Adipocyte (in vitro differentiated cells): ENCODE measurements at regions not wholly inside any gene's neighbourhood (a gene's known extent, or its start where the extent isn't known, plus 50 kb on each side); places are given as distances from the start of the nearest gene placed in this dataset.

Experiments
- DNase-seq: peaks from one replicate; pipeline ENCODE4 v3.0.0-alpha.2; 2015; ENCODE audit warnings: low read depth
- H3K27me3 ChIP-seq: replicated peaks from 2 replicates; pipeline ENCODE4 v1.7.0; 2013; ENCODE audit warnings: mild to moderate bottlenecking, low read length, moderate library complexity; ENCODE audit not compliant: control insufficient read depth, insufficient read depth
- H3K36me3 ChIP-seq: 2 replicates; pipeline ENCODE4 v1.7.0; 2013; ENCODE audit warnings: low read length, mild to moderate bottlenecking, moderate library complexity; ENCODE audit not compliant: control insufficient read depth, insufficient read depth, severe bottlenecking
- H3K4me1 ChIP-seq: 2 replicates; pipeline ENCODE4 v1.7.0; 2013; ENCODE audit warnings: mild to moderate bottlenecking, low read length, moderate library complexity; ENCODE audit not compliant: control insufficient read depth, insufficient read depth
- H3K4me3 ChIP-seq: 2 replicates; pipeline ENCODE4 v1.7.0; 2013; ENCODE audit warnings: mild to moderate bottlenecking, low read length, moderate library complexity
- H3K9ac ChIP-seq: 2 replicates; pipeline ENCODE4 v1.7.0; 2013; ENCODE audit warnings: mild to moderate bottlenecking, low read length, moderate library complexity
- H3K9me3 ChIP-seq: 2 replicates; pipeline ENCODE4 v1.7.0; 2013; ENCODE audit warnings: mild to moderate bottlenecking, low read length, moderate library complexity; ENCODE audit not compliant: control insufficient read depth

- no peaks in the 10 kb centered on the region for H3K36me3 ChIP-seq
- no peak overlapping the region for H3K9ac ChIP-seq
- no peak for DNase-seq
- H3K4me3 ChIP-seq: no peak overlapping the region
- H3K9me3 ChIP-seq: peaks cover 4% of the 10 kb centered on the region
- no peaks in the 10 kb centered on the region for H3K4me1 ChIP-seq
- no peaks in the 10 kb centered on the region for H3K27me3 ChIP-seq
These were observed 99.7 kb upstream of the REG3A start for GRCh38 chr2:79259296-79259695.

DNA sequence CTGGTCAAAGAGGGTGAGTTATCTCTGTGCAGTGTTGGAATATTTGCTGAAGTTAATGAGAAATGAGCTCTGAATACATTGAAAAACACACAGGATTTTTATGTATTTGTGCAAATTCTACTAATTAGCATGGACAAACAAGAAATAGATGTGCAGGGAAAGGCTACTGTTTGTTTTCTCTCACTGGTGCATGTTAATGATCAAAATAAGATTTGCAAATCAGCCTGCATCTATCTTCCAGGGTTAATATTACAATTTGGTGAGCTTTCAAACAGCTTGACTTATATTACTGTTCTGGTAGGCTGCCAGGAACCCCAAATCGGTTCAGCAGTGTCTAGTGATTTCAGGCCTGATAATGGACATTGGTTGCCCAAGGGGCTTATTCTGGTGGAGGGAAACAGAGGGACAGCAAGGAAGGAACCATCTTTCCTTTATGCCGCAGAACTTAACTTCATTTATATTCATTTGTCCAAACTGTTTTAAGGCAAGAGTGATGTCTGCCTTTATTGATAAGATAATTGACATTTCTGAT is 93.8 kb upstream of the REG3A start:
- H3K4me3 ChIP-seq: no peak overlapping the region
- no peaks in the 10 kb centered on the region for H3K27me3 ChIP-seq
- H3K4me1 ChIP-seq: no peaks in the 10 kb centered on the region
- H3K36me3 ChIP-seq: no peaks in the 10 kb centered on the region
- no peak for DNase-seq
- H3K9me3 ChIP-seq: no peaks in the 10 kb centered on the region
- H3K9ac ChIP-seq: no peak overlapping the region

DNA sequence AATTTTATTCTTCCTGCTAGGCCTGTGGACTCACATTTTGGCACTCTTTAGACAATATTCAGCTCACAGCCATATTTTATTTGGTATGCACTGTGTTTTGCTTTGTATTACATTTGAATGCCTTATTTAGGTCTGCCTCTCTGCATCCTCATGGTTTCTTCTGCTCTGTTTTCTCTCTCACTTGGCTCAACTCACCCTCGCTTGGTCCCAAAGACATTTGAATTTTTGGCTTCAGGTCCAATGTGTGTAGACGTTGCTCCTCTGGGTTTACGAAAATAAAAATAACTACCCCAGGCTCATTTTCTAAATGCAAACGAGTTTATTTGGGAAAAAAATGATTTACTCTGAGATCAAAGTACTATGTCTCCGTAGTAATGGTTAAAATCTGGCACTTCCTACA is 91.1 kb upstream of the REG3A start:
- Histone ChIP-seq H3K9me3 (no peaks in the 10 kb centered on the region), H3K4me1 (no peaks in the 10 kb centered on the region), H3K27me3 (no peaks in the 10 kb centered on the region), H3K36me3 (no peaks in the 10 kb centered on the region), H3K4me3 (no peak overlapping the region), H3K9ac (no peak overlapping the region)
- no peak for DNase-seq

DNA sequence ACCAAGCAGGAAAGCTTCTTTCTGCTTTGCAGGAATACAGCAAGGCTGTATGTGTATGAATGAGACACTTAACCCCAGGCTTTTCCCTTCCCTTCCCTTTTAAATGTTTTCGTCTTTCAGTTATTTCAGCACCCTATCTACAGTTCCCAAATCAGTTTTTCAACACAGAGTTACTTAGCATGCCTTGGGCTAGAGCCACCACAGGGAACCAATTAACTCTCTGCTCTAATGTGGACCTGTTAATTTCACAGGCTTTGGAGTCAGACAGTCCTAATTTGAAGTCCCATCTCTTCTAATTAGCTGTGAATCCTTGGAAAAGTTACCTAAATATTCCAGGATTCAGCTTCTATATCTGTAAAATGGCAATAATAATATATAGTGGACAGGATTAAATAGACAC is 89.2 kb upstream of the REG3A start:
- H3K4me3 ChIP-seq: no peak overlapping the region
- H3K9ac ChIP-seq: no peak overlapping the region
- no peaks in the 10 kb centered on the region for H3K36me3 ChIP-seq
- no peaks in the 10 kb centered on the region for H3K9me3 ChIP-seq
- no peaks in the 10 kb centered on the region for H3K4me1 ChIP-seq
- no peaks in the 10 kb centered on the region for H3K27me3 ChIP-seq
- no peak for DNase-seq

- Histone ChIP-seq H3K9me3 (no peaks in the 10 kb centered on the region), H3K4me3 (no peak overlapping the region), H3K9ac (no peak overlapping the region), H3K4me1 (peaks cover 4% of the 10 kb centered on the region), H3K36me3 (no peaks in the 10 kb centered on the region), H3K27me3 (peaks cover 3% of the 10 kb centered on the region)
- no peak for DNase-seq
These were observed 75.6 kb upstream of the REG3A start for GRCh38 chr2:79235135-79235534.

DNA sequence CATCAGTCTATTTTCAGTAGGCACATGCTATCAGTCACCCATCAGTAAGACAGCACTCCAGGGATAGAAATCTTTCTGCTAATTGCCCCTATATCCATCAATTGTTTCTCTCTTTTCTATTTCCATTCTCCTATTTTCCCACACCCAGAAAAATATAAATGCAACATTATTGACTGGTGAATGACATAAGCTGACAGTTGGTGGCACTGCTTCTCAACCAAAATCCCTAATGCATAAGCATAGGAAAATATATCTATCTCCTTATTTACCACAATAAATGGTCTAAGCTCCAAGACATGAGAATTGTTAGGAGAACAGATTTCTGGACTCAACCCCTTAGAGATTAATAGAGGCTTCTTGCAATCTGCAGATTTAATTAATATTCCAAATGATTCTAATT is 64.0 kb upstream of the REG3A start:
- no peak for DNase-seq
- Histone ChIP-seq H3K4me3 (no peak overlapping the region), H3K36me3 (no peaks in the 10 kb centered on the region), H3K4me1 (no peaks in the 10 kb centered on the region), H3K9ac (no peak overlapping the region), H3K9me3 (no peaks in the 10 kb centered on the region), H3K27me3 (no peaks in the 10 kb centered on the region)

DNA sequence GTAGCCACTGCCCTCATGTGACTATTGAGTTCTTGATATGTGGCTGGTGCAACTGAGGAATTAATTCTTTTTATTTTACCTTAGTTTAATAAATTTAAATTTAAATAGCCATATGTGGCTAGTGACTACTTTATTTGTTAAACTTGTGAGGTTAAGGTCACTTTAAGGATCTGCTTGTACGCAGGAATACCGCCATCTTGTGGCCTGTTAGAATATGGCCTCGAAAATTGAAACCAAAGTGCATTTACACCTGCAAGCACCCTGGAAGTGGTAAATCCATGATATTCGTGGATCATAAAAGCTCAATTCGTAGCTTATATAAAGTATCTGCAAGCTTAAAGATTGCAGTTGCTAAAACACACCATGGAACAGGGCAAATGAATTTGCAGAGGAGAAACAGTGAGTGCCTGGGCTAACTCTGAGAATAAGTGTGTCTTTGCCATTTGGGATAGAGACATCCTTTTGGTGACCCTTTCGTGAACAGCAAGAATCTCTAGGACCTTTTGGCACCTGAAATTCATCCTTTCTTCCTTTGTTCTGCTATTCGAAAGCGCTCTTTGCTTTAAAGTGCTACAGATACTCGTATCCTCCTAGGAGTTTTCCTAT is 59.9 kb upstream of the REG3A start:
- H3K36me3 ChIP-seq: no peaks in the 10 kb centered on the region
- H3K4me1 ChIP-seq: no peaks in the 10 kb centered on the region
- no peaks in the 10 kb centered on the region for H3K27me3 ChIP-seq
- no peak overlapping the region for H3K9ac ChIP-seq
- H3K9me3 ChIP-seq: no peaks in the 10 kb centered on the region
- DNase-seq: peak; percentile 50
- H3K4me3 ChIP-seq: no peak overlapping the region

DNA sequence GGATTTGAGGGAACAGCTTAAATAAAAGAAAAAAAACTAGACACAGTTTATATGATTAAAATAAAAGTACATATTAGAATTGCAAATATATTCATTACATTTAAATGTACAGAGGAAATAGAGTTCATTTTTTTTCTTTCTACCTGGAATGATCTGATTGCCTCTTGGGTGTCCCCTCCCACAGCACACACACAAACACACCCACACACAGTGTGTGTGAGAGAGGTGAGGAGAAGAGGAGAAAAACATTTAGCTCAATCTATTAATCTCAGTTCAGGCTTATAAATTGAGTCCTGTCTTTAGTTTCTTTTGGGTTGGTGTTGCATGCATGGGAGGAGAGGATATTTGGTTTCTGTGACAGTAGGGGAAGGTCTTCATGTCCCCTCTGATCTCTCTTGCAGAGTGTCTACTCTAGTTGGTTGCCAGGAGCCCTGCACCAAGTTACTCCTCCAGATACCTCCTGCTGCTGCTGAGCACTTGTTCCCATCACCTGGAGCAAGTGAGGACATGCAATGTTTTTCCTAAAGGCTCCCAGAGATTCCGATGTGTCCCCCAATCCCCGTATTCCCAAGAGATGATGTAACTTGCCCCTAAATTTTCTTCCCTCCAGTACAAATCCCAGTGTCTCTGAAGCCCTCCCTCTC is 50.8 kb upstream of the REG3A start:
- H3K36me3 ChIP-seq: no peaks in the 10 kb centered on the region

More for the DNA sequence above, 50.8 kb upstream of the REG3A start:
- Histone ChIP-seq H3K9me3 (no peaks in the 10 kb centered on the region), H3K4me3 (no peak overlapping the region), H3K4me1 (no peaks in the 10 kb centered on the region), H3K9ac (no peak overlapping the region), H3K27me3 (no peaks in the 10 kb centered on the region)
- DNase-seq: no peak
